Testis (tissue), 2 donors: ENCODE measurements at regions not wholly inside any gene's neighbourhood (a gene's known extent, or its start where the extent isn't known, plus 50 kb on each side); places are given as distances from the start of the nearest gene placed in this dataset.

Experiments used
- DNase-seq: peaks from one replicate; pipeline ENCODE4 v3.0.0-alpha.2; 2019
- H3K27ac ChIP-seq, 2 donors: fragments of 200-600 bp; sonication (generic); one replicate each; pipeline ENCODE4 v1.5.1; 2019
- H3K27me3 ChIP-seq: fragments of 200-600 bp; sonication (generic); one replicate; pipeline ENCODE4 v1.5.1; 2019
- H3K36me3 ChIP-seq: fragments of 200-600 bp; sonication (generic); one replicate; pipeline ENCODE4 v1.5.1; 2017; ENCODE audit warnings: low read depth; ENCODE audit errors: missing control alignments
- H3K4me1 ChIP-seq: fragments of 200-600 bp; sonication (generic); one replicate; pipeline ENCODE4 v1.5.1; 2019
- H3K4me3 ChIP-seq, 2 donors: fragments of 200-600 bp; sonication (generic); one replicate each; pipeline ENCODE4 v1.5.1; 2017 to 2019
- H3K9me3 ChIP-seq: fragments of 200-600 bp; sonication (generic); one replicate; pipeline ENCODE4 v1.5.1; 2017
- POLR2A ChIP-seq: fragments of 450-650 bp; IDR thresholded peaks from one replicate; pipeline ENCODE4 v1.6.1; 2017; ENCODE audit warnings: antibody characterized with exemption, mild to moderate bottlenecking, moderate library complexity
- WGBS, 2 donors: methylation state at CpG; one replicate each; pipeline ENCODE4 v1.1.5; 2018; 5-methylcytosine and 5-hydroxymethylcytosine counted together
- intact Hi-C: fragments of 100-400 bp; cut with DNase I; formaldehyde crosslinking; loops from one replicate; pipeline ENCODE4 v1.15.1; 2023; ENCODE audit warnings: low total_unique reads
- TF ChIP-seq, protein P1 (sequence below), 3 experiments: fragments of 450-650 bp in 2 of 3; fragments of 200-600 bp in 1 of 3; sonication (generic) in 1 of 3; IDR thresholded peaks; one replicate each; pipeline ENCODE4 v1.5.1; 2016 to 2019; ENCODE audit warnings: antibody characterized with exemption in 3 of 3, mild to moderate bottlenecking in 2 of 3, moderate library complexity in 1 of 3

- no peaks in the 10 kb centered on the region for H3K27me3 ChIP-seq
- H3K4me3 ChIP-seq = no peak overlapping the region
- no peak overlapping the region for H3K27ac ChIP-seq
- intact Hi-C loops = no loop called here
- no peaks in the 10 kb centered on the region for H3K9me3 ChIP-seq
- no peaks in the 10 kb centered on the region for H3K36me3 ChIP-seq
- no peaks in the 10 kb centered on the region for H3K4me1 ChIP-seq
- no peak for TF ChIP-seq POLR2A
- TF ChIP-seq, protein P1, sequence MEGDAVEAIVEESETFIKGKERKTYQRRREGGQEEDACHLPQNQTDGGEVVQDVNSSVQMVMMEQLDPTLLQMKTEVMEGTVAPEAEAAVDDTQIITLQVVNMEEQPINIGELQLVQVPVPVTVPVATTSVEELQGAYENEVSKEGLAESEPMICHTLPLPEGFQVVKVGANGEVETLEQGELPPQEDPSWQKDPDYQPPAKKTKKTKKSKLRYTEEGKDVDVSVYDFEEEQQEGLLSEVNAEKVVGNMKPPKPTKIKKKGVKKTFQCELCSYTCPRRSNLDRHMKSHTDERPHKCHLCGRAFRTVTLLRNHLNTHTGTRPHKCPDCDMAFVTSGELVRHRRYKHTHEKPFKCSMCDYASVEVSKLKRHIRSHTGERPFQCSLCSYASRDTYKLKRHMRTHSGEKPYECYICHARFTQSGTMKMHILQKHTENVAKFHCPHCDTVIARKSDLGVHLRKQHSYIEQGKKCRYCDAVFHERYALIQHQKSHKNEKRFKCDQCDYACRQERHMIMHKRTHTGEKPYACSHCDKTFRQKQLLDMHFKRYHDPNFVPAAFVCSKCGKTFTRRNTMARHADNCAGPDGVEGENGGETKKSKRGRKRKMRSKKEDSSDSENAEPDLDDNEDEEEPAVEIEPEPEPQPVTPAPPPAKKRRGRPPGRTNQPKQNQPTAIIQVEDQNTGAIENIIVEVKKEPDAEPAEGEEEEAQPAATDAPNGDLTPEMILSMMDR (IDR thresholded peaks at IDR 0.05) = no peak
- 86 to 91% methylated on average over 4 of the region's 4 CpGs for WGBS, 2 donors
- DNase-seq = no peak
Observed at GRCh38 chr9:105173826-105174225, 70.6 kb upstream of the SLC44A1 start.

- intact Hi-C loops = no loop called here
- H3K27ac ChIP-seq = no peak overlapping the region
- H3K4me3 ChIP-seq = no peak overlapping the region
- H3K27me3 ChIP-seq = no peaks in the 10 kb centered on the region
- WGBS, 2 donors = 95 to 99% methylated on average over 3 of the region's 3 CpGs
- no peak for DNase-seq
- TF ChIP-seq, protein P1 (IDR thresholded peaks at IDR 0.05) = no peak
- TF ChIP-seq POLR2A = no peak
- no peaks in the 10 kb centered on the region for H3K9me3 ChIP-seq
- no peaks in the 10 kb centered on the region for H3K4me1 ChIP-seq
- H3K36me3 ChIP-seq = no peaks in the 10 kb centered on the region
Observed at GRCh38 chr9:105176194-105176593, 68.3 kb upstream of the SLC44A1 start.

DNA sequence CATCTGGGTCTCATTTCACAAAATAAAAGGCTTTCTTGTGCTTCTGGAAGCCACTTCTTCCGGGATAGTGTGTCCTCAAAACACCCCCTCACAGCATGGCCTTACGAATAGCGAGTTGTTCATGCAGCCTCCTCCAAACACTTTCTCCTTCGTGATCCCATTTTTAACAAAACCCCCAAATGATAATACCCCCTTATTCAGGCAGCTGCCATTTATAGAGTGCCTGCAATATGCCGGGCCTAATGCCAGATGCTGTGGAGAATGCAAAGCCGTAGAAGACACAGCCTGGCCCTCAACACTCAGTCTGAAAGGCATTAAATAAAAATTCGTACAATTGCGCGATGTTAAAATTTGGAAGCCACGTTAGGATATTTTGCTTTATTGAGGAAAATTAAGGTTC, 66.4 kb upstream of the SLC44A1 start:
- H3K36me3 ChIP-seq = no peaks in the 10 kb centered on the region
- H3K4me3 ChIP-seq = no peak overlapping the region
- TF ChIP-seq, protein P1 (IDR thresholded peaks at IDR 0.05) = no peak
- no peak for TF ChIP-seq POLR2A
- H3K4me1 ChIP-seq = no peaks in the 10 kb centered on the region
- no peaks in the 10 kb centered on the region for H3K9me3 ChIP-seq
- no peaks in the 10 kb centered on the region for H3K27me3 ChIP-seq
- intact Hi-C loops = no loop called here
- no peak overlapping the region for H3K27ac ChIP-seq
- DNase-seq = no peak
- WGBS, 2 donors = 78 to 80% methylated on average over 10 of the region's 10 CpGs

GRCh38 chr9:105187781-105188180, 56.7 kb upstream of the SLC44A1 start:
- intact Hi-C loops = no loop called here
- no peaks in the 10 kb centered on the region for H3K27me3 ChIP-seq
- 94 to 100% methylated on average over 1 of the region's 1 CpG for WGBS, 2 donors
- H3K36me3 ChIP-seq = no peaks in the 10 kb centered on the region
- H3K9me3 ChIP-seq = no peaks in the 10 kb centered on the region
- DNase-seq = no peak
- H3K27ac ChIP-seq = no peak overlapping the region
- H3K4me3 ChIP-seq = no peak overlapping the region
- TF ChIP-seq, protein P1 (IDR thresholded peaks at IDR 0.05) = no peak
- no peak for TF ChIP-seq POLR2A
- no peaks in the 10 kb centered on the region for H3K4me1 ChIP-seq

- Histone ChIP-seq H3K9me3 (no peaks in the 10 kb centered on the region), H3K27ac (no peak overlapping the region), H3K36me3 (no peaks in the 10 kb centered on the region), H3K4me1 (no peaks in the 10 kb centered on the region), H3K27me3 (no peaks in the 10 kb centered on the region), H3K4me3 (no peak overlapping the region)
- no peak for DNase-seq
- 90 to 100% methylated on average over 1 of the region's 1 CpG for WGBS, 2 donors
- TF ChIP-seq, protein P1 (IDR thresholded peaks at IDR 0.05) = no peak
- no peak for TF ChIP-seq POLR2A
- intact Hi-C loops = no loop called here
Observed at GRCh38 chr9:105188746-105189145, 55.7 kb upstream of the SLC44A1 start.
